CD4-positive, alpha-beta T cell treated with Interleukin-6 for 4 hours (primary cell): ENCODE measurements at regions not wholly inside any gene's neighbourhood (a gene's known extent, or its start where the extent isn't known, plus 50 kb on each side); places are given as distances from the start of the nearest gene placed in this dataset.
"Not testable (repeated sequence)": the region's sequence is repeated elsewhere in the genome, so short reads cannot be mapped to it uniquely, and the experiment has no call there.

Experiments
- DNase-seq: peaks from one replicate; pipeline ENCODE4 v3.0.0-alpha.2; 2020; ENCODE audit warnings: mixed read lengths

- DNase-seq, result no peak
Observed at GRCh38 chr19:28397306-28397705, 815.6 kb downstream of the UQCRFS1 start.

GRCh38 chr19:28396287-28396831 lies 816.6 kb downstream of the UQCRFS1 start:
- no peak for DNase-seq

- no peak for DNase-seq
Observed at GRCh38 chr19:28394725-28395124, 818.2 kb downstream of the UQCRFS1 start.

GRCh38 chr19:28393574-28394336 lies 819.2 kb downstream of the UQCRFS1 start:
- DNase-seq, result no peak

- DNase-seq, result no peak
Observed at GRCh38 chr19:28388988-28389387, 824.0 kb downstream of the UQCRFS1 start.

GRCh38 chr19:28387507-28387906 lies 825.4 kb downstream of the UQCRFS1 start:
- no peak for DNase-seq

GRCh38 chr19:28386470-28386869 lies 826.5 kb downstream of the UQCRFS1 start:
- no peak for DNase-seq

GRCh38 chr19:28386066-28386465 lies 826.9 kb downstream of the UQCRFS1 start:
- no peak for DNase-seq

GRCh38 chr19:28377077-28377476 lies 835.9 kb downstream of the UQCRFS1 start:
- no peak for DNase-seq

GRCh38 chr19:28374971-28375370 lies 838.0 kb downstream of the UQCRFS1 start:
- DNase-seq, result no peak

- no peak for DNase-seq
Observed at GRCh38 chr19:28372576-28373247, 840.2 kb downstream of the UQCRFS1 start.

GRCh38 chr19:28367146-28367545 lies 845.8 kb downstream of the UQCRFS1 start:
- DNase-seq, result no peak

GRCh38 chr19:28363254-28363653 lies 849.7 kb downstream of the UQCRFS1 start:
- DNase-seq, result no peak

GRCh38 chr19:28359431-28360414 lies 853.2 kb downstream of the UQCRFS1 start:
- no peak for DNase-seq

- DNase-seq, result no peak
Observed at GRCh38 chr19:28358633-28359032, 854.3 kb downstream of the UQCRFS1 start.

- DNase-seq, result no peak
Observed at GRCh38 chr19:28351761-28352160, 861.2 kb downstream of the UQCRFS1 start.

- not testable (repeated sequence) for DNase-seq
Observed at GRCh38 chr19:28351321-28351720, 861.6 kb downstream of the UQCRFS1 start.

GRCh38 chr19:28350673-28351072 lies 862.3 kb downstream of the UQCRFS1 start:
- no peak for DNase-seq

- DNase-seq, result no peak
Observed at GRCh38 chr19:28350037-28350436, 862.9 kb downstream of the UQCRFS1 start.

GRCh38 chr19:28349604-28350003 lies 863.3 kb downstream of the UQCRFS1 start:
- no peak for DNase-seq

- DNase-seq, result no peak
Observed at GRCh38 chr19:28345811-28346210, 867.1 kb downstream of the UQCRFS1 start.

GRCh38 chr19:28341810-28342350 lies 871.1 kb downstream of the UQCRFS1 start:
- no peak for DNase-seq

- DNase-seq, result no peak
Observed at GRCh38 chr19:28334419-28334818, 878.5 kb downstream of the UQCRFS1 start.
